ENCODE measurements at regions not wholly inside any gene's neighbourhood (a gene's known extent, or its start where the extent isn't known, plus 50 kb on each side); places are given as distances from the start of the nearest gene placed in this dataset.

- no peak for DNase-seq (ENCODE audit: low read depth)
Observed at GRCh38 chr7:128145191-128145590, 95.9 kb upstream of the LEP start.

- no peak for DNase-seq (ENCODE audit: low read depth)
Observed at GRCh38 chr7:128146052-128146451, 95.0 kb upstream of the LEP start.

- no peak for DNase-seq (ENCODE audit: low read depth)
Observed at GRCh38 chr7:128148676-128149075, 92.4 kb upstream of the LEP start.

GRCh38 chr7:128150223-128150865 is 90.7 kb upstream of the LEP start:
- no peak for DNase-seq (ENCODE audit: low read depth)

- DNase-seq (ENCODE audit: low read depth), result no peak
Observed at GRCh38 chr7:128151635-128152034, 89.4 kb upstream of the LEP start.

- no peak for DNase-seq (ENCODE audit: low read depth)
Observed at GRCh38 chr7:128152721-128153120, 88.4 kb upstream of the LEP start.

- DNase-seq (ENCODE audit: low read depth), result no peak
Observed at GRCh38 chr7:128153436-128153835, 87.6 kb upstream of the LEP start.

GRCh38 chr7:128154504-128154903 is 86.6 kb upstream of the LEP start:
- DNase-seq (ENCODE audit: low read depth), result no peak

GRCh38 chr7:128155100-128155740 is 85.9 kb upstream of the LEP start:
- no peak for DNase-seq (ENCODE audit: low read depth)

- no peak for DNase-seq (ENCODE audit: low read depth)
Observed at GRCh38 chr7:128157906-128158305, 83.2 kb upstream of the LEP start.

GRCh38 chr7:128158370-128158769 is 82.7 kb upstream of the LEP start:
- no peak for DNase-seq (ENCODE audit: low read depth)

GRCh38 chr7:128160296-128160695 is 80.8 kb upstream of the LEP start:
- DNase-seq (ENCODE audit: low read depth), result no peak

- DNase-seq (ENCODE audit: low read depth), result no peak
Observed at GRCh38 chr7:128161466-128162125, 79.5 kb upstream of the LEP start.

- no peak for DNase-seq (ENCODE audit: low read depth)
Observed at GRCh38 chr7:128162666-128163065, 78.4 kb upstream of the LEP start.

- DNase-seq (ENCODE audit: low read depth), result no peak
Observed at GRCh38 chr7:128163473-128163872, 77.6 kb upstream of the LEP start.

GRCh38 chr7:128164061-128164954 is 76.8 kb upstream of the LEP start:
- peak; percentile 50 for DNase-seq (ENCODE audit: low read depth)

GRCh38 chr7:128164955-128165670 is 76.0 kb upstream of the LEP start:
- no peak for DNase-seq (ENCODE audit: low read depth)

GRCh38 chr7:128165927-128166420 is 75.1 kb upstream of the LEP start:
- DNase-seq (ENCODE audit: low read depth), result no peak

- DNase-seq (ENCODE audit: low read depth), result no peak
Observed at GRCh38 chr7:128166603-128167041, 74.5 kb upstream of the LEP start.

- DNase-seq (ENCODE audit: low read depth), result no peak
Observed at GRCh38 chr7:128167042-128167701, 73.9 kb upstream of the LEP start.

Measured in GM04503 (cell line).